Left renal pelvis (tissue), 4 donors: ENCODE measurements at regions not wholly inside any gene's neighbourhood (a gene's known extent, or its start where the extent isn't known, plus 50 kb on each side); places are given as distances from the start of the nearest gene placed in this dataset.
A peak's percentile ranks its signal among the peaks of the same experiment; 100 is the strongest.
"Not testable (repeated sequence)": the region's sequence is repeated elsewhere in the genome, so short reads cannot be mapped to it uniquely, and the experiment has no call there.

Experiments used
- DNase-seq, 4 donors: peaks; one replicate each; pipeline ENCODE4 v3.0.0-alpha.2; 2013; ENCODE audit warnings: low read depth in 4 of 4, low spot score in 3 of 4

GRCh38 chr2:132317026-132317680 is 99.5 kb upstream of the GPR39 start:
- not testable (repeated sequence) for DNase-seq

- DNase-seq, result not testable (repeated sequence)
These were observed 98.1 kb upstream of the GPR39 start for GRCh38 chr2:132318481-132318880.

- DNase-seq, result not testable (repeated sequence)
These were observed 92.6 kb upstream of the GPR39 start for GRCh38 chr2:132324005-132324404.

- not testable (repeated sequence) for DNase-seq
These were observed 84.1 kb upstream of the GPR39 start for GRCh38 chr2:132332345-132333033.

- not testable (repeated sequence) for DNase-seq
These were observed 79.5 kb upstream of the GPR39 start for GRCh38 chr2:132337135-132337534.

- not testable (repeated sequence) for DNase-seq
These were observed 78.8 kb upstream of the GPR39 start for GRCh38 chr2:132337844-132338243.

- peak in 3 of 4 donors; percentile 56 to 65 (median 64) for DNase-seq
These were observed 69.4 kb upstream of the GPR39 start for GRCh38 chr2:132347041-132347780.

- DNase-seq, result peak in 2 of 4 donors; percentile 10 to 18
These were observed 67.4 kb upstream of the GPR39 start for GRCh38 chr2:132349092-132349687.

- not testable (repeated sequence) for DNase-seq
These were observed 64.9 kb upstream of the GPR39 start for GRCh38 chr2:132351668-132352067.

GRCh38 chr2:132352481-132353001 is 64.1 kb upstream of the GPR39 start:
- peak in 2 of 4 donors; percentile 22 to 58 for DNase-seq

GRCh38 chr2:132353380-132353779 is 63.2 kb upstream of the GPR39 start:
- DNase-seq, result not testable (repeated sequence)

- DNase-seq, result not testable (repeated sequence)
These were observed 55.6 kb upstream of the GPR39 start for GRCh38 chr2:132360964-132361363.

GRCh38 chr2:132361498-132361897 is 55.1 kb upstream of the GPR39 start:
- DNase-seq, result not testable (repeated sequence)

- DNase-seq, result not testable (repeated sequence)
These were observed 53.3 kb upstream of the GPR39 start for GRCh38 chr2:132363352-132363751.

- not testable (repeated sequence) for DNase-seq
These were observed 50.6 kb upstream of the GPR39 start for GRCh38 chr2:132365963-132366362.

GRCh38 chr2:132366421-132367180 is 50.0 kb upstream of the GPR39 start:
- no peak for DNase-seq
